ENCODE measurements at regions not wholly inside any gene's neighbourhood (a gene's known extent, or its start where the extent isn't known, plus 50 kb on each side); places are given as distances from the start of the nearest gene placed in this dataset.

GRCh38 chr2:215749092-215749957, 264.0 kb downstream of the MREG start (continued):
- TF ChIP-seq ZNF609 (CRISPR knock-in tag; IDR thresholded peaks at IDR 0.05; ENCODE audit: borderline replicate concordance) (peak; percentile 96), ZNF564 (CRISPR knock-in tag; IDR thresholded peaks at IDR 0.05) (peak; percentile 84), NAIF1 (CRISPR knock-in tag; IDR thresholded peaks at IDR 0.05; ENCODE audit: borderline replicate concordance) (no peak; the same call in 1 of the 2 replicates), NFAT5 (CRISPR knock-in tag; IDR thresholded peaks at IDR 0.05) (no peak), BCL6 (CRISPR knock-in tag; IDR thresholded peaks at IDR 0.05) (peak; percentile 90), THAP8 (CRISPR knock-in tag; IDR thresholded peaks at IDR 0.05; ENCODE audit: borderline replicate concordance) (no peak), BATF2 (CRISPR knock-in tag; IDR thresholded peaks at IDR 0.05) (no peak), ZNF75D (CRISPR knock-in tag; IDR thresholded peaks at IDR 0.05; ENCODE audit: borderline replicate concordance) (no peak), ELF3 (CRISPR knock-in tag; IDR thresholded peaks at IDR 0.05) (peak; percentile 96), SIN3B (IDR thresholded peaks at IDR 0.05; ENCODE audit: low read length) (no peak), THAP9 (CRISPR knock-in tag; IDR thresholded peaks at IDR 0.05; ENCODE audit: borderline replicate concordance) (peak; percentile 91), TCF7 (IDR thresholded peaks at IDR 0.05; ENCODE audit: low read depth) (peak; percentile 27; the same call in 1 of the 2 replicates)

All from HepG2 (cell line).